ENCODE measurements at regions not wholly inside any gene's neighbourhood (a gene's known extent, or its start where the extent isn't known, plus 50 kb on each side); places are given as distances from the start of the nearest gene placed in this dataset.

GRCh38 chr17:79414063-79414792 lies 196.6 kb downstream of the RBFOX3 start:
- dilution Hi-C loops (cut with MboI; ENCODE audit: extremely low pct_ligation_motif_present, low sequenced_read_pairs) (no loop called here), intact Hi-C loops (cut with micrococcal nuclease) (no loop called here)
- Histone ChIP-seq H3K4me2 (ENCODE audit: insufficient read depth, low read length) (no peak overlapping the region), H3K9ac (replicated peaks; ENCODE audit: extremely low read depth, insufficient read depth, low read length) (no peak overlapping the region), H3K9me3 (replicated peaks; ENCODE audit: control insufficient read depth, insufficient read depth, low read length) (no peaks in the 10 kb centered on the region), H3K4me1 (ENCODE audit: control insufficient read depth, extremely low read depth, insufficient read depth, low read length) (no peaks in the 10 kb centered on the region), H2AFZ (ENCODE audit: low read depth, low read length) (no peak overlapping the region), H3K4me3 (replicated peaks in 1 of 3; ENCODE audit: insufficient read depth in 1 of 3, low read depth in 1 of 3, low read length in 3 of 3) (no peak overlapping the region), H3K79me2 (ENCODE audit: control insufficient read depth, insufficient read depth, low read length) (no peaks in the 10 kb centered on the region), H3K27me3 (ENCODE audit: control insufficient read depth in 2 of 2, insufficient read depth in 2 of 2, low read length in 2 of 2) (no peaks in the 10 kb centered on the region), H3K9me1 (replicated peaks; ENCODE audit: control insufficient read depth, extremely low read depth, insufficient read depth, low read length) (no peaks in the 10 kb centered on the region), H4K20me1 (replicated peaks; ENCODE audit: control insufficient read depth, extremely low read depth, insufficient read depth, low read length) (no peaks in the 10 kb centered on the region), H3K36me3 (ENCODE audit: control insufficient read depth in 2 of 2, extremely low read depth in 1 of 2, insufficient read depth in 2 of 2, low read length in 2 of 2) (no peaks in the 10 kb centered on the region), H3K27ac (ENCODE audit: insufficient read depth, low read depth, low read length) (no peak overlapping the region)
- ChIA-PET CTCF (interaction anchor here (0.9 to 1.2 kb wide), 2 partner anchors 13 to 23 kb away, joined by 3 to 5 read pairs; no protein-coding TSS in a partner anchor), POLR2A (no interaction called here)
- BruUV-seq (replicated peaks) = no TSS peak
- DNase-seq (ENCODE audit: low read depth, low spot score) (no peak), FAIRE-seq (no peak)
- TF ChIP-seq MAX (IDR thresholded peaks at IDR 0.05; ENCODE audit: insufficient read depth, insufficient read length) (no peak), MYC (IDR thresholded peaks at IDR 0.05; ENCODE audit: low read depth, low read length) (no peak), POLR2AphosphoS5 (IDR thresholded peaks at IDR 0.05; ENCODE audit: insufficient read depth, low read depth, low read length) (no peak), GATA2 (IDR thresholded peaks at IDR 0.05; ENCODE audit: insufficient read depth, insufficient read length, low read depth, low read length) (no peak), EZH2 (IDR thresholded peaks at IDR 0.05; ENCODE audit: borderline replicate concordance, low read depth, low read length, severe bottlenecking) (no peak), FOS (IDR thresholded peaks at IDR 0.05; ENCODE audit: borderline replicate concordance, insufficient read depth, low read length) (no peak), POLR2A (IDR thresholded peaks at IDR 0.05; ENCODE audit: low read depth, low read length) (no peak), JUN (IDR thresholded peaks at IDR 0.05; ENCODE audit: borderline replicate concordance, insufficient read depth, insufficient read length, low read depth) (no peak)
- TF ChIP-seq, protein P1, sequence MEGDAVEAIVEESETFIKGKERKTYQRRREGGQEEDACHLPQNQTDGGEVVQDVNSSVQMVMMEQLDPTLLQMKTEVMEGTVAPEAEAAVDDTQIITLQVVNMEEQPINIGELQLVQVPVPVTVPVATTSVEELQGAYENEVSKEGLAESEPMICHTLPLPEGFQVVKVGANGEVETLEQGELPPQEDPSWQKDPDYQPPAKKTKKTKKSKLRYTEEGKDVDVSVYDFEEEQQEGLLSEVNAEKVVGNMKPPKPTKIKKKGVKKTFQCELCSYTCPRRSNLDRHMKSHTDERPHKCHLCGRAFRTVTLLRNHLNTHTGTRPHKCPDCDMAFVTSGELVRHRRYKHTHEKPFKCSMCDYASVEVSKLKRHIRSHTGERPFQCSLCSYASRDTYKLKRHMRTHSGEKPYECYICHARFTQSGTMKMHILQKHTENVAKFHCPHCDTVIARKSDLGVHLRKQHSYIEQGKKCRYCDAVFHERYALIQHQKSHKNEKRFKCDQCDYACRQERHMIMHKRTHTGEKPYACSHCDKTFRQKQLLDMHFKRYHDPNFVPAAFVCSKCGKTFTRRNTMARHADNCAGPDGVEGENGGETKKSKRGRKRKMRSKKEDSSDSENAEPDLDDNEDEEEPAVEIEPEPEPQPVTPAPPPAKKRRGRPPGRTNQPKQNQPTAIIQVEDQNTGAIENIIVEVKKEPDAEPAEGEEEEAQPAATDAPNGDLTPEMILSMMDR (IDR thresholded peaks at IDR 0.05; ENCODE audit: extremely low read depth in 1 of 2, insufficient read depth in 1 of 2, low read depth in 1 of 2, low read length in 2 of 2) = no peak
